ENCODE measurements at regions not wholly inside any gene's neighbourhood (a gene's known extent, or its start where the extent isn't known, plus 50 kb on each side); places are given as distances from the start of the nearest gene placed in this dataset.

DNA sequence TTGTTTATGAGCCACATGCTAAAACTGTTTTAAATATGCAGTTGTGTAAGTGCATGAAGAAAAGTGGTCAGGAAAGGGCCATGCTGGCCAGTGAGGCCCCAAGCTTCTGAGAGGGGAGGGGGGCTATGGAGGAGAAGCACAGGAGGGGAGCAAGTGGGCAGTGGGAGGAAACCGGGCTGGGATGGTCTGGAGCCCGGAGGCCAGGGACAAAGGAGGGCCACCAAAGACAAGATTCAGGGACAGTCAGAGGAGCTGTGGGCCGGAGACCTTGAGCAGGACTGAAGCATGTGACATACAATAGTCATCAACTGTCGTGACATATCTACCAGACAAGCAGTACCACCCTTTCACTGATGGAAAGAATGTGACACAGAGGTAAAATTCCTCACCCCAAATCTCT, 333.2 kb upstream of the IRX1 start:
- in situ Hi-C loops (cut with HindIII; ENCODE audit: low sequenced_read_pairs): no loop called here

DNA sequence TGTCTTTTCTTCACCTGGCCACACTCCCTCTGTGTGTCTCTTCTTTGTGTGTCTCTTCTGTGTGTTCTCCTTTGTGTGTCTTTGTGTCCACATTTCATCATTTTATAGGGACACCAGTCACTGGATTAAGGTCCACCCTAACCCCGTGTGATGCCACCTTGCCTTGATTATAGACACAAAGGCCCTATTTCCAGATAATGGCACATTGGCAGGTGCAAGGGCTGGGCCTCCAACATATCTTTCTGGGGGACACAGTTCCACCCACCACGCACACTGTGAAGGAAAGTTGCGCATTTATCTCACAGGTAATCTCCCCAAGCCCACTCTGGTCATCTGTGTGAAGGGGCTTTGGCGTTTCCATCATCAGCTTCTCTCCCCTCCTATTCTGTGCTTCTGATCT, 334.6 kb upstream of the IRX1 start:
- DNase-seq (ENCODE audit: low read depth, low spot score): no peak
- H3K4me3 ChIP-seq (ENCODE audit: low read depth, low read length): no peak overlapping the region
- in situ Hi-C loops (cut with HindIII; ENCODE audit: low sequenced_read_pairs): no loop called here
- TF ChIP-seq, protein P1, sequence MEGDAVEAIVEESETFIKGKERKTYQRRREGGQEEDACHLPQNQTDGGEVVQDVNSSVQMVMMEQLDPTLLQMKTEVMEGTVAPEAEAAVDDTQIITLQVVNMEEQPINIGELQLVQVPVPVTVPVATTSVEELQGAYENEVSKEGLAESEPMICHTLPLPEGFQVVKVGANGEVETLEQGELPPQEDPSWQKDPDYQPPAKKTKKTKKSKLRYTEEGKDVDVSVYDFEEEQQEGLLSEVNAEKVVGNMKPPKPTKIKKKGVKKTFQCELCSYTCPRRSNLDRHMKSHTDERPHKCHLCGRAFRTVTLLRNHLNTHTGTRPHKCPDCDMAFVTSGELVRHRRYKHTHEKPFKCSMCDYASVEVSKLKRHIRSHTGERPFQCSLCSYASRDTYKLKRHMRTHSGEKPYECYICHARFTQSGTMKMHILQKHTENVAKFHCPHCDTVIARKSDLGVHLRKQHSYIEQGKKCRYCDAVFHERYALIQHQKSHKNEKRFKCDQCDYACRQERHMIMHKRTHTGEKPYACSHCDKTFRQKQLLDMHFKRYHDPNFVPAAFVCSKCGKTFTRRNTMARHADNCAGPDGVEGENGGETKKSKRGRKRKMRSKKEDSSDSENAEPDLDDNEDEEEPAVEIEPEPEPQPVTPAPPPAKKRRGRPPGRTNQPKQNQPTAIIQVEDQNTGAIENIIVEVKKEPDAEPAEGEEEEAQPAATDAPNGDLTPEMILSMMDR (IDR thresholded peaks at IDR 0.05; ENCODE audit: low read depth, low read length): no peak

More for the DNA sequence above, 333.2 kb upstream of the IRX1 start:
- no peak overlapping the region for H3K4me3 ChIP-seq (ENCODE audit: low read depth, low read length)
- DNase-seq (ENCODE audit: low read depth, low spot score): no peak
- TF ChIP-seq, protein P1 (IDR thresholded peaks at IDR 0.05; ENCODE audit: low read depth, low read length): no peak

GRCh38 chr5:3258050-3258449, 337.6 kb upstream of the IRX1 start:
- in situ Hi-C loops (cut with HindIII; ENCODE audit: low sequenced_read_pairs): no loop called here
- H3K4me3 ChIP-seq (ENCODE audit: low read depth, low read length): no peak overlapping the region
- TF ChIP-seq, protein P1 (IDR thresholded peaks at IDR 0.05; ENCODE audit: low read depth, low read length): no peak
- no peak for DNase-seq (ENCODE audit: low read depth, low spot score)

GRCh38 chr5:3252235-3252634, 343.4 kb upstream of the IRX1 start:
- in situ Hi-C loops (cut with HindIII; ENCODE audit: low sequenced_read_pairs): no loop called here
- no peak overlapping the region for H3K4me3 ChIP-seq (ENCODE audit: low read depth, low read length)
- TF ChIP-seq, protein P1 (IDR thresholded peaks at IDR 0.05; ENCODE audit: low read depth, low read length): no peak
- DNase-seq (ENCODE audit: low read depth, low spot score): no peak

DNA sequence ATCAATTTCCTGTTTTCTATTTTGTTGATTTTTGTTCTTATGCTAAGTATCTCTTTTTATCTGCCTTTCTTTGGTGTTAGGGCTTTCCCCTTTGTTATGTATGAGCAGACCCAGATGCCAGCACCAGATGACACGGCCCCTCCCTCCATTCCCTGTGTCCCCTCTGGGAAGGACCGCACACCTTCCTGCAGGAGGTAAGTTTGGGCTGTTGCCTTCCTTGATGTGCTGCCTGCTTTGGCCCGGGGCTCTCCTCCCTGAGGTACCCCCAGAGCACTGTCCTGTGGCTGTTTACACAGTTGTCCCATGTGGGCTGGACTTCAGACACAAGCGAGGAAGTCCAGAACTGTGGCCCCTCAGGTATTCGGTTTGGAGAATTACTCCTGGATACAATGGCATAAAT, 343.8 kb upstream of the IRX1 start:
- in situ Hi-C loops (cut with HindIII; ENCODE audit: low sequenced_read_pairs): no loop called here
- DNase-seq (ENCODE audit: low read depth, low spot score): no peak
- TF ChIP-seq, protein P1 (IDR thresholded peaks at IDR 0.05; ENCODE audit: low read depth, low read length): no peak
- H3K4me3 ChIP-seq (ENCODE audit: low read depth, low read length): no peak overlapping the region

- in situ Hi-C loops (cut with HindIII; ENCODE audit: low sequenced_read_pairs): no loop called here
These were observed 346.2 kb upstream of the IRX1 start for GRCh38 chr5:3249401-3249800.

More at GRCh38 chr5:3249401-3249800, 346.2 kb upstream of the IRX1 start:
- no peak for DNase-seq (ENCODE audit: low read depth, low spot score)
- H3K4me3 ChIP-seq (ENCODE audit: low read depth, low read length): no peak overlapping the region
- TF ChIP-seq, protein P1 (IDR thresholded peaks at IDR 0.05; ENCODE audit: low read depth, low read length): no peak

All from astrocyte of the spinal cord (primary cell).